ENCODE measurements at regions not wholly inside any gene's neighbourhood (a gene's known extent, or its start where the extent isn't known, plus 50 kb on each side); places are given as distances from the start of the nearest gene placed in this dataset.

DNA sequence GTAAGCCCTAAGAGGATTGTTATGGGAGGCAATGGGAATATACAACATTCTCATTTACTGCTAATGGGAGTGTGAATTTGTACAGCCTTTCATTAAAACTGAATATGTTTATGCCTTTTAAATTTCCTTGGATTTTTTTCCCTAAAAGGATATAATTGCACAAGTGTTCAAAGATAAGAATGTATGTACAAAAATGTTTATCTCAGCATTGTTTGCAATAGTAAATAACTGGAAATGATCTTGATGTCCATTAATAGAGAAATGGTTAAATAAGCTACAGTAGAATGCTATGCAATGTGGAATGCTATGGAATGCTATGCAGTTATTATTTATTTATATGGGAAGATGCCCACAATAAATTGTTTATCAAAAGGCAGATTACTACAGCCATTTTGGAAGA is 62.5 kb upstream of the SLC38A2 start:
- no peak overlapping the region for H3K9ac ChIP-seq (ENCODE audit: low read depth, low read length)
- peak overlapping the region; percentile 50; the same call in 1 of the 2 replicates for H3K4ac ChIP-seq (ENCODE audit: low read depth, low read length)
- peak overlapping the region; percentile 85; the same call in 1 of the 2 replicates for H3K18ac ChIP-seq (ENCODE audit: low read depth, low read length)
- ATAC-seq (ENCODE audit: low read depth), result peak; percentile 14; the same call in 1 of the 2 replicates
- H3K4me1 ChIP-seq (ENCODE audit: control insufficient read depth, insufficient read depth, low read length), result peaks cover 17% of the 10 kb centered on the region
- BruUV-seq (replicated peaks), result no TSS peak
- no peaks in the 10 kb centered on the region for H3K27me3 ChIP-seq (ENCODE audit: control insufficient read depth, insufficient read depth, low read length)
- H3K36me3 ChIP-seq (ENCODE audit: control insufficient read depth, insufficient read depth, low read length), result no peaks in the 10 kb centered on the region
- H3K23ac ChIP-seq (ENCODE audit: low read depth, low read length), result peak overlapping the region; percentile 70; the same call in 1 of the 2 replicates
- 0 out of 3 replicates have a peak overlapping the region, but pooled peaks have one; percentile 67 for H2BK15ac ChIP-seq (ENCODE audit: low read depth, low read length)
- DNase-seq, result no peak
- intact Hi-C loops (cut with micrococcal nuclease) (no loop called here), in situ Hi-C loops (cut with MboI; ENCODE audit: low sequenced_read_pairs) (no loop called here), dilution Hi-C loops (cut with HindIII; ENCODE audit: low sequenced_read_pairs, unreplicated experiment) (no loop called here)
- POLR2A ChIA-PET (ENCODE audit: unreplicated experiment), result interaction anchor here (0.6 kb wide), 1 partner anchor 87 kb away, joined by 3 read pairs; no protein-coding TSS in a partner anchor
- H2BK20ac ChIP-seq (ENCODE audit: low read depth, low read length), result peak overlapping the region; percentile 93
- peaks cover 2 to 19% of the 10 kb centered on the region in 2 experiments; a peak in 3 of 4 replicates for H3K79me1 ChIP-seq (ENCODE audit: low read depth in 1 of 2, low read length in 2 of 2)
- H3K14ac ChIP-seq (replicated peaks; ENCODE audit: low read depth, low read length), result peak overlapping the region; percentile 85; the same call in 1 of the 2 replicates
- peak overlapping the region; percentile 72 for H3K56ac ChIP-seq (ENCODE audit: extremely low read depth, insufficient read depth, low read length)
- no peaks in the 10 kb centered on the region for H3K9me3 ChIP-seq (ENCODE audit: control insufficient read depth, insufficient read depth, low read length)
- H4K20me1 ChIP-seq (ENCODE audit: insufficient read depth, low read length), result no peaks in the 10 kb centered on the region
- H3K4me2 ChIP-seq (ENCODE audit: low read depth, low read length), result no peak overlapping the region; the same call in 1 of the 2 replicates
- H3K9me1 ChIP-seq (ENCODE audit: insufficient read depth, low read length), result peaks cover 9% of the 10 kb centered on the region
- TF ChIP-seq MAZ (IDR thresholded peaks at IDR 0.05; ENCODE audit: borderline replicate concordance, low read depth, low read length) (no peak), NFE2L2 (IDR thresholded peaks at IDR 0.05; ENCODE audit: low read depth, low read length) (no peak)
- H3K4me3 ChIP-seq (ENCODE audit: insufficient read depth, low read depth, low read length), result no peak overlapping the region
- no peak overlapping the region for H2AK9ac ChIP-seq (replicated peaks; ENCODE audit: low read depth, low read length, poor library complexity)
- H3K27ac ChIP-seq (ENCODE audit: insufficient read depth, low read length), result no peak overlapping the region; the same call in 1 of the 2 replicates
- no peak overlapping the region for H2AFZ ChIP-seq (replicated peaks; ENCODE audit: low read length, poor library complexity)
- peak overlapping the region; percentile 90 for H2BK5ac ChIP-seq (ENCODE audit: low read depth, low read length, poor library complexity, severe bottlenecking)
- CTCF ChIA-PET, result no interaction called here
- H2AK5ac ChIP-seq (ENCODE audit: low read depth, low read length), result no peak overlapping the region
- H2BK120ac ChIP-seq (ENCODE audit: low read depth, low read length), result peak overlapping the region; percentile 92
- H4K5ac ChIP-seq (ENCODE audit: low read depth, low read length), result peak overlapping the region; percentile 73; the same call in 1 of the 2 replicates
- H4K91ac ChIP-seq (ENCODE audit: insufficient read depth, low read depth, low read length), result 0 out of 2 replicates have a peak overlapping the region, but pooled peaks have one; percentile 61
- peak overlapping the region in 1 of 2 experiments; percentile 87; a peak in 3 of 4 replicates for H4K8ac ChIP-seq (ENCODE audit: low read depth in 2 of 2, low read length in 2 of 2)

Data from IMR-90 (cell line).